ENCODE measurements at regions not wholly inside any gene's neighbourhood (a gene's known extent, or its start where the extent isn't known, plus 50 kb on each side); places are given as distances from the start of the nearest gene placed in this dataset.

GRCh38 chr6:167571550-167571949 lies 246.7 kb downstream of the TTLL2 start:
- no peak for DNase-seq (ENCODE audit: low read depth)
- Histone ChIP-seq H3K4me3 (ENCODE audit: low read depth, low read length) (no peak overlapping the region), H3K36me3 (ENCODE audit: control insufficient read depth, insufficient read depth, low read length) (no peaks in the 10 kb centered on the region), H3K27me3 (ENCODE audit: control insufficient read depth, insufficient read depth, low read length) (peaks cover 8% of the 10 kb centered on the region)
- TF ChIP-seq CTCF (IDR thresholded peaks at IDR 0.05; ENCODE audit: insufficient read depth, low read length, poor library complexity, severe bottlenecking): no peak

GRCh38 chr6:167572106-167572505 lies 247.2 kb downstream of the TTLL2 start:
- Histone ChIP-seq H3K4me3 (ENCODE audit: low read depth, low read length) (no peak overlapping the region), H3K27me3 (ENCODE audit: control insufficient read depth, insufficient read depth, low read length) (peaks cover 3% of the 10 kb centered on the region), H3K36me3 (ENCODE audit: control insufficient read depth, insufficient read depth, low read length) (no peaks in the 10 kb centered on the region)
- no peak for TF ChIP-seq CTCF (IDR thresholded peaks at IDR 0.05; ENCODE audit: insufficient read depth, low read length, poor library complexity, severe bottlenecking)
- no peak for DNase-seq (ENCODE audit: low read depth)

GRCh38 chr6:167572841-167573271 lies 248.0 kb downstream of the TTLL2 start:
- Histone ChIP-seq H3K36me3 (ENCODE audit: control insufficient read depth, insufficient read depth, low read length) (no peaks in the 10 kb centered on the region), H3K4me3 (ENCODE audit: low read depth, low read length) (no peak overlapping the region), H3K27me3 (ENCODE audit: control insufficient read depth, insufficient read depth, low read length) (no peaks in the 10 kb centered on the region)
- no peak for DNase-seq (ENCODE audit: low read depth)
- no peak for TF ChIP-seq CTCF (IDR thresholded peaks at IDR 0.05; ENCODE audit: insufficient read depth, low read length, poor library complexity, severe bottlenecking)

- Histone ChIP-seq H3K36me3 (ENCODE audit: control insufficient read depth, insufficient read depth, low read length) (no peaks in the 10 kb centered on the region), H3K27me3 (ENCODE audit: control insufficient read depth, insufficient read depth, low read length) (no peaks in the 10 kb centered on the region), H3K4me3 (ENCODE audit: low read depth, low read length) (no peak overlapping the region)
- no peak for TF ChIP-seq CTCF (IDR thresholded peaks at IDR 0.05; ENCODE audit: insufficient read depth, low read length, poor library complexity, severe bottlenecking)
- no peak for DNase-seq (ENCODE audit: low read depth)
Observed at GRCh38 chr6:167573461-167574215, 248.8 kb downstream of the TTLL2 start.

- Histone ChIP-seq H3K4me3 (ENCODE audit: low read depth, low read length) (no peak overlapping the region), H3K36me3 (ENCODE audit: control insufficient read depth, insufficient read depth, low read length) (no peaks in the 10 kb centered on the region), H3K27me3 (ENCODE audit: control insufficient read depth, insufficient read depth, low read length) (no peaks in the 10 kb centered on the region)
- DNase-seq (ENCODE audit: low read depth): no peak
- no peak for TF ChIP-seq CTCF (IDR thresholded peaks at IDR 0.05; ENCODE audit: insufficient read depth, low read length, poor library complexity, severe bottlenecking)
Observed at GRCh38 chr6:167574431-167575151, 249.7 kb downstream of the TTLL2 start.
